Stimulated activated CD4-positive, alpha-beta T cell treated with anti-CD3 and anti-CD28 coated beads, TNF-alpha, amount 100 ng/mL, for 1 hour (primary cell): ENCODE measurements at regions not wholly inside any gene's neighbourhood (a gene's known extent, or its start where the extent isn't known, plus 50 kb on each side); places are given as distances from the start of the nearest gene placed in this dataset.

ENCODE experiments used
- DNase-seq, 3 donors: peaks; one replicate each; pipeline ENCODE4 v3.0.0-alpha.2; 2020; ENCODE audit warnings: low read depth in 3 of 3, low spot score in 1 of 3

GRCh38 chr5:158373608-158374395 lies 514.9 kb upstream of the CLINT1 start:
- no peak for DNase-seq

GRCh38 chr5:158369241-158369640 lies 510.3 kb upstream of the CLINT1 start:
- no peak for DNase-seq

- no peak for DNase-seq
These were observed 509.7 kb upstream of the CLINT1 start for GRCh38 chr5:158368686-158369085.

GRCh38 chr5:158364367-158364766 lies 505.4 kb upstream of the CLINT1 start:
- no peak for DNase-seq

- no peak for DNase-seq
These were observed 496.0 kb upstream of the CLINT1 start for GRCh38 chr5:158354958-158355357.

GRCh38 chr5:158351485-158352125 lies 492.7 kb upstream of the CLINT1 start:
- no peak for DNase-seq

GRCh38 chr5:158349987-158350386 lies 491.0 kb upstream of the CLINT1 start:
- DNase-seq = no peak

- no peak for DNase-seq
These were observed 485.4 kb upstream of the CLINT1 start for GRCh38 chr5:158344376-158344775.

- DNase-seq = no peak
These were observed 481.7 kb upstream of the CLINT1 start for GRCh38 chr5:158340608-158341007.

GRCh38 chr5:158326256-158326655 lies 467.3 kb upstream of the CLINT1 start:
- no peak for DNase-seq

- no peak for DNase-seq
These were observed 465.3 kb upstream of the CLINT1 start for GRCh38 chr5:158324236-158324635.

GRCh38 chr5:158322620-158323019 lies 463.7 kb upstream of the CLINT1 start:
- no peak for DNase-seq

- DNase-seq = no peak
These were observed 462.0 kb upstream of the CLINT1 start for GRCh38 chr5:158320934-158321333.

GRCh38 chr5:158320178-158320674 lies 461.3 kb upstream of the CLINT1 start:
- no peak for DNase-seq

GRCh38 chr5:158317507-158317906 lies 458.6 kb upstream of the CLINT1 start:
- no peak for DNase-seq

GRCh38 chr5:158313733-158314464 lies 455.0 kb upstream of the CLINT1 start:
- no peak for DNase-seq

- DNase-seq = no peak
These were observed 454.2 kb upstream of the CLINT1 start for GRCh38 chr5:158313027-158313732.

GRCh38 chr5:158309088-158309807 lies 450.3 kb upstream of the CLINT1 start:
- no peak for DNase-seq

- no peak for DNase-seq
These were observed 449.6 kb upstream of the CLINT1 start for GRCh38 chr5:158308429-158309025.

GRCh38 chr5:158305861-158306260 lies 446.9 kb upstream of the CLINT1 start:
- DNase-seq = no peak
